Liver (tissue), 3 donors: ENCODE measurements at regions not wholly inside any gene's neighbourhood (a gene's known extent, or its start where the extent isn't known, plus 50 kb on each side); places are given as distances from the start of the nearest gene placed in this dataset.

Source experiments
- CTCF ChIP-seq: fragments of 150-350 bp; IDR thresholded peaks from 2 replicates; pipeline ENCODE4 v1.5.1; 2017; ENCODE audit warnings: improper control_type of control experiment, low read depth, low read length; ENCODE audit not compliant: missing input control
- EGR1 ChIP-seq, 2 donors: IDR thresholded peaks; 2 replicates each; pipeline ENCODE4 v1.6.1; 2016 to 2018; ENCODE audit warnings: antibody characterized with exemption in 2 of 2, low read depth in 2 of 2
- RAD21 ChIP-seq, 2 donors: IDR thresholded peaks; 2 replicates each; pipeline ENCODE4 v1.6.1; 2016; ENCODE audit warnings: antibody characterized with exemption in 2 of 2, mild to moderate bottlenecking in 2 of 2
- REST ChIP-seq: IDR thresholded peaks from 2 replicates; pipeline ENCODE4 v1.6.1; 2016; ENCODE audit warnings: antibody characterized with exemption, mild to moderate bottlenecking
- SP1 ChIP-seq: IDR thresholded peaks from 2 replicates; pipeline ENCODE4 v1.6.1; 2018; ENCODE audit warnings: antibody characterized with exemption, mild to moderate bottlenecking
- donor health status: healthy.
- donor health status: healthy.

- TF ChIP-seq CTCF (no peak), REST (no peak), RAD21 (IDR thresholded peaks at IDR 0.05) (no peak), SP1 (no peak), EGR1 (IDR thresholded peaks at IDR 0.05; ENCODE audit: low read depth in 2 of 2) (no peak)
Measured at GRCh38 chr10:65143723-65144122, 1622.5 kb downstream of the REEP3 start.
